ENCODE measurements at regions not wholly inside any gene's neighbourhood (a gene's known extent, or its start where the extent isn't known, plus 50 kb on each side); places are given as distances from the start of the nearest gene placed in this dataset.

DNA sequence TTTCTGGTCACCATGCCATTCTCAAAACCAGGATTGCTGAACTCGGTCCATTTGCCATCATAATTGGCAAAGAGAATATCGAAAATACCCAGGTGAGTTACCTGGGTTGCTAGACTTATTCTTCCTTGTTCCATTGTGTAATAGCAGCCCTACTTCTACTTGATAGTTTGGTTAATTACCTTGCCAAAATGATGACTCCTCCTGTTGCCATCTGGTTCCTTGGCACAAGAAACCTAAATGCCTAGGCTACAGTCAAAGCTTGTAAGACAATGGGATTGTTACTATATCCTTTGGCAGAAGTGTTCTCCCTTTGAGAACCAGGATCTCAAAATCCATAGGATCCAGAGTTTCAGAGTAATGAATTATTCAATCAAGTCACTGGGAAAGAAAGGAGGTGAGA is 373.2 kb upstream of the ACTBL2 start:
- no peak for TF ChIP-seq EZH2 (IDR thresholded peaks at IDR 0.05; ENCODE audit: borderline replicate concordance, low read depth, low read length, poor library complexity, severe bottlenecking)
- TF ChIP-seq, protein P1, sequence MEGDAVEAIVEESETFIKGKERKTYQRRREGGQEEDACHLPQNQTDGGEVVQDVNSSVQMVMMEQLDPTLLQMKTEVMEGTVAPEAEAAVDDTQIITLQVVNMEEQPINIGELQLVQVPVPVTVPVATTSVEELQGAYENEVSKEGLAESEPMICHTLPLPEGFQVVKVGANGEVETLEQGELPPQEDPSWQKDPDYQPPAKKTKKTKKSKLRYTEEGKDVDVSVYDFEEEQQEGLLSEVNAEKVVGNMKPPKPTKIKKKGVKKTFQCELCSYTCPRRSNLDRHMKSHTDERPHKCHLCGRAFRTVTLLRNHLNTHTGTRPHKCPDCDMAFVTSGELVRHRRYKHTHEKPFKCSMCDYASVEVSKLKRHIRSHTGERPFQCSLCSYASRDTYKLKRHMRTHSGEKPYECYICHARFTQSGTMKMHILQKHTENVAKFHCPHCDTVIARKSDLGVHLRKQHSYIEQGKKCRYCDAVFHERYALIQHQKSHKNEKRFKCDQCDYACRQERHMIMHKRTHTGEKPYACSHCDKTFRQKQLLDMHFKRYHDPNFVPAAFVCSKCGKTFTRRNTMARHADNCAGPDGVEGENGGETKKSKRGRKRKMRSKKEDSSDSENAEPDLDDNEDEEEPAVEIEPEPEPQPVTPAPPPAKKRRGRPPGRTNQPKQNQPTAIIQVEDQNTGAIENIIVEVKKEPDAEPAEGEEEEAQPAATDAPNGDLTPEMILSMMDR (conservative IDR thresholded peaks at IDR 0.05; ENCODE audit: low read depth, low read length), result no peak

DNA sequence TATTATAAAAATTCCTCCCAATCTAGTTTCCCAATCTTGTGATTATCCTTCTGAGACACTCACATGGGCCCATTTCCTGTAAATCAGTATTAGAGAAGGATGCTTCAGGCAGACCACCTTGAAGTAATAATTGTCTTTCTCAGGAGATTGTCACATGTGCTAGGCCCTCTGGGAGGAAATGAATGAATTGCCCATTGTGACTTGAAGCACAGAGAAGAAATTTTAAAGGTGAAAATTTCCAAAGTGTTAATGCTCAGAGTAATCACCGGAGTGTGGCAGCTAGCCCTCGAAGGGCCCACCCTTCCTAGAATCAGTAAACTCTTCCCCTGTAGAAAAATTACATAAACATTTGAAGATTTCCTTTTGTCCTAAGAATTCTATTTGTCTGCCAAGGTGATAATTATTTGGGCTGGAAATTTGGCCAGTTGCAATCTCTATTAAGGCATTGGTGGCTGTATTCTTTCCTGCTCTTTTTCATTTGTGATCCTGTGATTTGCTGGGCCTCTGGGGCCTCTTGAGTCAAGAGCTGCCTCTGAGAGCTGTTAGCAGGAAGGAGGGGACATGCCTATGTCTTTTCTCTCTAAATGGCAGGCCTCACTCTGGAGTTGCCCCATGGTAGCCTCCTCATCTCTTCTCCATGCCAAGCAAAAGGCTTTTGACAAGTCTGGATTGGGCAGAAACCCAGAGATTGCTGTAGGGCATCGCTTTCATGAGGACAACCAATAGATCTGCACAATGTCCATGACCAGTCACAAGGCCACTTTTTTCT is 371.5 kb upstream of the ACTBL2 start:
- Histone ChIP-seq H3K27ac (ENCODE audit: low read depth, low read length, poor library complexity, severe bottlenecking) (no peak overlapping the region), H3K36me3 (ENCODE audit: insufficient read depth, low read length, poor library complexity, severe bottlenecking) (no peaks in the 10 kb centered on the region), H3K4me3 (ENCODE audit: low read depth, low read length, poor library complexity, severe bottlenecking) (no peak overlapping the region), H3K9me3 (ENCODE audit: low read depth, low read length, poor library complexity, severe bottlenecking) (no peaks in the 10 kb centered on the region), H3K4me1 (ENCODE audit: insufficient read depth, low read length, poor library complexity, severe bottlenecking) (no peaks in the 10 kb centered on the region), H3K27me3 (replicated peaks; ENCODE audit: insufficient read depth, low read depth, low read length, poor library complexity) (no peaks in the 10 kb centered on the region)
- BruUV-seq (replicated peaks), result no TSS peak
- CTCF ChIA-PET, result no interaction called here
- POLR2A ChIA-PET (ENCODE audit: low non-redundant PET), result no interaction called here
- intact Hi-C loops (cut with micrococcal nuclease; ENCODE audit: unreplicated experiment), result no loop called here
- TF ChIP-seq, protein P1 (conservative IDR thresholded peaks at IDR 0.05; ENCODE audit: low read depth, low read length), result no peak
- no peak for TF ChIP-seq EZH2 (IDR thresholded peaks at IDR 0.05; ENCODE audit: borderline replicate concordance, low read depth, low read length, poor library complexity, severe bottlenecking)
- no peak for DNase-seq (ENCODE audit: low spot score)

More for the DNA sequence above, 373.2 kb upstream of the ACTBL2 start:
- no TSS peak for BruUV-seq (replicated peaks)
- no peaks in the 10 kb centered on the region for H3K9me3 ChIP-seq (ENCODE audit: low read depth, low read length, poor library complexity, severe bottlenecking)
- no peaks in the 10 kb centered on the region for H3K27me3 ChIP-seq (replicated peaks; ENCODE audit: insufficient read depth, low read depth, low read length, poor library complexity)
- no peak overlapping the region for H3K4me3 ChIP-seq (ENCODE audit: low read depth, low read length, poor library complexity, severe bottlenecking)
- intact Hi-C loops (cut with micrococcal nuclease; ENCODE audit: unreplicated experiment), result no loop called here
- ChIA-PET CTCF (no interaction called here), POLR2A (ENCODE audit: low non-redundant PET) (no interaction called here)
- no peak overlapping the region for H3K27ac ChIP-seq (ENCODE audit: low read depth, low read length, poor library complexity, severe bottlenecking)
- H3K4me1 ChIP-seq (ENCODE audit: insufficient read depth, low read length, poor library complexity, severe bottlenecking), result no peaks in the 10 kb centered on the region
- H3K36me3 ChIP-seq (ENCODE audit: insufficient read depth, low read length, poor library complexity, severe bottlenecking), result no peaks in the 10 kb centered on the region
- no peak for DNase-seq (ENCODE audit: low spot score)

DNA sequence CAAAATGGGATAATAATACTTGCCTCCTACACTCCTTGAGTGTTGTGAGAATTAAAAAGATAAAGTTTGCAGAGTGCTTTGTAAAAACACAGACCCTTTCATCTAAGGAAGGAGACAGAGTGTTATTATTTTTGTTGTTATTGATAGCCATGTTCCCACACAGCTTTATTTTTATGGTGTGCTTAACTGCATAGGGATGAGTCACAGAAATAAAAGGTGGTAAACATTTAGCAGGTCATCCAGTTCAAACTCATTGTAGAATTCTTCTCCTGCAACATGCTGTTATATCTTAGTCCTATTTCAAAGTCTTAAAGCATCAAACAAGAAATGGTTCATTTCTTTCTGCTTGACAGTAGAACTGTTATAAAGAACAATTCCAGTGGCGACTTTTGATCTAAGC is 367.5 kb upstream of the ACTBL2 start:
- TF ChIP-seq, protein P1 (conservative IDR thresholded peaks at IDR 0.05; ENCODE audit: low read depth, low read length), result no peak
- DNase-seq (ENCODE audit: low spot score), result no peak
- H3K27ac ChIP-seq (ENCODE audit: low read depth, low read length, poor library complexity, severe bottlenecking), result no peak overlapping the region
- POLR2A ChIA-PET (ENCODE audit: low non-redundant PET), result no interaction called here
- intact Hi-C loops (cut with micrococcal nuclease; ENCODE audit: unreplicated experiment), result no loop called here
- no peaks in the 10 kb centered on the region for H3K9me3 ChIP-seq (ENCODE audit: low read depth, low read length, poor library complexity, severe bottlenecking)
- H3K4me3 ChIP-seq (ENCODE audit: low read depth, low read length, poor library complexity, severe bottlenecking), result no peak overlapping the region
- no peaks in the 10 kb centered on the region for H3K27me3 ChIP-seq (replicated peaks; ENCODE audit: insufficient read depth, low read depth, low read length, poor library complexity)
- no peaks in the 10 kb centered on the region for H3K4me1 ChIP-seq (ENCODE audit: insufficient read depth, low read length, poor library complexity, severe bottlenecking)
- BruUV-seq (replicated peaks), result no TSS peak
- CTCF ChIA-PET, result no interaction called here
- H3K36me3 ChIP-seq (ENCODE audit: insufficient read depth, low read length, poor library complexity, severe bottlenecking), result no peaks in the 10 kb centered on the region
